ENCODE measurements at regions not wholly inside any gene's neighbourhood (a gene's known extent, or its start where the extent isn't known, plus 50 kb on each side); places are given as distances from the start of the nearest gene placed in this dataset.

DNA sequence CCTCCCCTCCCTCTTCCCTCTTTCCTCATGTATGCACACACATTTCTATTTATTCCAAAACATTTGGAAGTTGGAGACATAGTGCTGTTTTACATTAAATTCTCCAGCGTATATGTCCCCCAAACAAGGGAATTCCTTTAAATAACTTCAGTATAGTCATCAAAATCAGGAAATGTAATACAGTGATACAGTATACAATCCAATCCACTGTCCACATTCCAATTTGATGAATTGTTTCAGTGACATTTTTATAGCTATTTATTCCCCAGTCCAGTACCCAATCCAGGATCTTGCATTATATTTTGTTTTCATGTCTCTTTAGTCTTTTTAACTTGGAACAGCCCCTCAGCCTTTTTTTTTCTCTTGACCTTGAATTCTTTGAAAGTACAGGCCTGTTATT lies 233.0 kb downstream of the DKK2 start:
- Histone ChIP-seq H2BK15ac (ENCODE audit: low read depth, low read length) (no peak overlapping the region), H4K91ac (ENCODE audit: insufficient read length, low read depth, low read length) (no peak overlapping the region), H3T11ph (ENCODE audit: low read length) (no peak overlapping the region), H4K5ac (ENCODE audit: insufficient read length, low read depth, low read length) (no peak overlapping the region), H3K56ac (ENCODE audit: insufficient read length, low read depth, low read length) (no peak overlapping the region), H3K4me1 (ENCODE audit: insufficient read depth, low read length) (no peaks in the 10 kb centered on the region), H4K8ac (replicated peaks; ENCODE audit: insufficient read length, low read depth, low read length) (no peak overlapping the region), H2AK5ac (ENCODE audit: insufficient read length, low read length) (no peak overlapping the region), H3K18ac (ENCODE audit: insufficient read length, low read depth, low read length) (no peak overlapping the region), H2BK20ac (ENCODE audit: low read depth, low read length, poor library complexity, severe bottlenecking) (no peak overlapping the region), H2BK5ac (ENCODE audit: insufficient read length, low read length) (no peak overlapping the region), H2AFZ (ENCODE audit: low read length) (no peak overlapping the region), H3K27ac (ENCODE audit: insufficient read length, low read depth, low read length) (no peak overlapping the region), H3K79me1 (ENCODE audit: insufficient read depth, low read depth, low read length, poor library complexity, severe bottlenecking) (no peaks in the 10 kb centered on the region), H3K14ac (ENCODE audit: insufficient read depth, low read length) (no peak overlapping the region), H3K27me3 (ENCODE audit: insufficient read depth, low read length) (no peaks in the 10 kb centered on the region), H4K20me1 (ENCODE audit: control insufficient read depth, insufficient read depth, insufficient read length) (no peaks in the 10 kb centered on the region), H3K9ac (ENCODE audit: extremely low read depth, insufficient read length, low read length) (no peak overlapping the region), H3K79me2 (ENCODE audit: insufficient read depth, low read length) (no peaks in the 10 kb centered on the region), H3K4ac (ENCODE audit: low read depth, low read length) (no peak overlapping the region), H3K23me2 (ENCODE audit: insufficient read length, low read depth, low read length, poor library complexity, severe bottlenecking) (no peaks in the 10 kb centered on the region), H2BK12ac (ENCODE audit: insufficient read length, low read depth, low read length) (no peak overlapping the region), H3K4me2 (ENCODE audit: insufficient read depth, insufficient read length, low read length) (no peak overlapping the region), H2BK120ac (ENCODE audit: low read depth, low read length, poor library complexity, severe bottlenecking) (no peak overlapping the region), H3K9me3 (ENCODE audit: control insufficient read depth, low read depth, low read length) (no peaks in the 10 kb centered on the region), H3K23ac (ENCODE audit: insufficient read length, low read depth, low read length) (no peak overlapping the region)
- H3K27me3 Mint-ChIP-seq (ENCODE audit: low read depth) = no peaks in the 10 kb centered on the region
- no CpG with 5 or more reads among the region's 1 CpG for WGBS (ENCODE audit: extremely low coverage, insufficient read length, low lambda C conversion rate)
- H3K4me1 Mint-ChIP-seq = no peaks in the 10 kb centered on the region
- no peak overlapping the region for H3K27ac Mint-ChIP-seq
- no peak overlapping the region for H3K4me3 Mint-ChIP-seq
- TF ChIP-seq, protein P1, sequence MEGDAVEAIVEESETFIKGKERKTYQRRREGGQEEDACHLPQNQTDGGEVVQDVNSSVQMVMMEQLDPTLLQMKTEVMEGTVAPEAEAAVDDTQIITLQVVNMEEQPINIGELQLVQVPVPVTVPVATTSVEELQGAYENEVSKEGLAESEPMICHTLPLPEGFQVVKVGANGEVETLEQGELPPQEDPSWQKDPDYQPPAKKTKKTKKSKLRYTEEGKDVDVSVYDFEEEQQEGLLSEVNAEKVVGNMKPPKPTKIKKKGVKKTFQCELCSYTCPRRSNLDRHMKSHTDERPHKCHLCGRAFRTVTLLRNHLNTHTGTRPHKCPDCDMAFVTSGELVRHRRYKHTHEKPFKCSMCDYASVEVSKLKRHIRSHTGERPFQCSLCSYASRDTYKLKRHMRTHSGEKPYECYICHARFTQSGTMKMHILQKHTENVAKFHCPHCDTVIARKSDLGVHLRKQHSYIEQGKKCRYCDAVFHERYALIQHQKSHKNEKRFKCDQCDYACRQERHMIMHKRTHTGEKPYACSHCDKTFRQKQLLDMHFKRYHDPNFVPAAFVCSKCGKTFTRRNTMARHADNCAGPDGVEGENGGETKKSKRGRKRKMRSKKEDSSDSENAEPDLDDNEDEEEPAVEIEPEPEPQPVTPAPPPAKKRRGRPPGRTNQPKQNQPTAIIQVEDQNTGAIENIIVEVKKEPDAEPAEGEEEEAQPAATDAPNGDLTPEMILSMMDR (conservative IDR thresholded peaks at IDR 0.05) = no peak
- H3K36me3 Mint-ChIP-seq (ENCODE audit: insufficient read depth in 1 of 3, low read depth in 3 of 3) = no peaks in the 10 kb centered on the region
- DNase-seq = no peak
- H3K9me3 Mint-ChIP-seq = no peaks in the 10 kb centered on the region

Measured in H9 (cell line).